Stimulated activated naive CD8-positive, alpha-beta T cell treated with anti-CD3 and anti-CD28 coated beads, Interleukin-15, amount 100 ng/mL, for 72 hours (primary cell): ENCODE measurements at regions not wholly inside any gene's neighbourhood (a gene's known extent, or its start where the extent isn't known, plus 50 kb on each side); places are given as distances from the start of the nearest gene placed in this dataset.
"Not testable (repeated sequence)": the region's sequence is repeated elsewhere in the genome, so short reads cannot be mapped to it uniquely, and the experiment has no call there.

Source experiments
- ATAC-seq: fragments of 150-1000 bp; cut with Tn5 transposase; 2 replicates; pipeline ENCODE4 v1.10.0; 2021; ENCODE audit warnings: mild to moderate bottlenecking, moderate library complexity
- DNase-seq, 2 donors: peaks; one replicate each; pipeline ENCODE4 v3.0.0; 2021 to 2022
- H3K27ac Mint-ChIP-seq, 2 donors: one replicate each; pipeline ENCODE4 v1.8.0; 2022; ENCODE audit warnings: mild to moderate bottlenecking in 2 of 2, mixed read lengths in 2 of 2, moderate library complexity in 2 of 2
- H3K27me3 Mint-ChIP-seq: one replicate; pipeline ENCODE4 v1.8.0; 2022; ENCODE audit warnings: mixed read lengths
- H3K4me1 Mint-ChIP-seq: one replicate; pipeline ENCODE4 v1.8.0; 2022; ENCODE audit warnings: mild to moderate bottlenecking, mixed read lengths
- H3K4me3 Mint-ChIP-seq, 2 donors: one replicate each; pipeline ENCODE4 v1.8.0; 2022; ENCODE audit warnings: mild to moderate bottlenecking in 2 of 2, mixed read lengths in 2 of 2, moderate library complexity in 1 of 2
- H3K9me3 Mint-ChIP-seq, 2 donors: one replicate each; pipeline ENCODE4 v1.8.0; 2022; ENCODE audit warnings: mixed read lengths in 2 of 2

GRCh38 chr4:1567519-1567807, 116.7 kb downstream of the FAM53A start:
- no peak overlapping the region for H3K4me3 Mint-ChIP-seq

GRCh38 chr4:1566838-1567518, 117.1 kb downstream of the FAM53A start:
- H3K27ac Mint-ChIP-seq = no peak overlapping the region
- no peak overlapping the region for H3K4me3 Mint-ChIP-seq
- no peak for DNase-seq
- H3K9me3 Mint-ChIP-seq = no peaks in the 10 kb centered on the region
- H3K4me1 Mint-ChIP-seq = peaks cover 6% of the 10 kb centered on the region
- H3K27me3 Mint-ChIP-seq = peaks cover 49% of the 10 kb centered on the region
- ATAC-seq = no peak

More at GRCh38 chr4:1567519-1567807, 116.7 kb downstream of the FAM53A start:
- H3K27ac Mint-ChIP-seq = no peak overlapping the region
- peaks cover 6% of the 10 kb centered on the region for H3K4me1 Mint-ChIP-seq
- no peaks in the 10 kb centered on the region for H3K9me3 Mint-ChIP-seq
- ATAC-seq = no peak
- DNase-seq = no peak
- peaks cover 49% of the 10 kb centered on the region for H3K27me3 Mint-ChIP-seq

- peaks cover 49% of the 10 kb centered on the region for H3K27me3 Mint-ChIP-seq
- H3K9me3 Mint-ChIP-seq, ATAC-seq, H3K27ac Mint-ChIP-seq, DNase-seq, H3K4me1 Mint-ChIP-seq: not testable (repeated sequence)
- peak overlapping the region; percentile 42 to 67 for H3K4me3 Mint-ChIP-seq
Measured at GRCh38 chr4:1566301-1566837, 117.7 kb downstream of the FAM53A start.

- ATAC-seq = peak; percentile 10
- Mint-ChIP-seq H3K4me1 (peaks cover 6% of the 10 kb centered on the region), H3K4me3 (peak overlapping the region; percentile 42 to 67), H3K27ac (no peak overlapping the region), H3K9me3 (no peaks in the 10 kb centered on the region), H3K27me3 (peaks cover 47% of the 10 kb centered on the region)
- DNase-seq = no peak
Measured at GRCh38 chr4:1565598-1566295, 118.4 kb downstream of the FAM53A start.

GRCh38 chr4:1564535-1565375, 119.4 kb downstream of the FAM53A start:
- no peak for ATAC-seq
- no peak overlapping the region for H3K4me3 Mint-ChIP-seq
- H3K27ac Mint-ChIP-seq = no peak overlapping the region
- no peaks in the 10 kb centered on the region for H3K9me3 Mint-ChIP-seq
- DNase-seq = no peak
- H3K4me1 Mint-ChIP-seq = peaks cover 6% of the 10 kb centered on the region
- H3K27me3 Mint-ChIP-seq = peaks cover 38% of the 10 kb centered on the region

- Mint-ChIP-seq H3K27ac (no peak overlapping the region), H3K27me3 (peaks cover 29% of the 10 kb centered on the region), H3K4me1 (peaks cover 6% of the 10 kb centered on the region), H3K4me3 (no peak overlapping the region), H3K9me3 (no peaks in the 10 kb centered on the region)
- DNase-seq (no peak), ATAC-seq (no peak)
Measured at GRCh38 chr4:1563768-1564485, 120.2 kb downstream of the FAM53A start.

- Mint-ChIP-seq H3K27me3 (peaks cover 32% of the 10 kb centered on the region), H3K27ac (no peak overlapping the region), H3K4me1 (peaks cover 6% of the 10 kb centered on the region), H3K4me3 (no peak overlapping the region), H3K9me3 (no peaks in the 10 kb centered on the region)
- ATAC-seq = no peak
- DNase-seq = no peak
Measured at GRCh38 chr4:1563241-1563640, 120.9 kb downstream of the FAM53A start.

GRCh38 chr4:1562771-1563170, 121.3 kb downstream of the FAM53A start:
- no peak overlapping the region for H3K4me3 Mint-ChIP-seq
- no peak for ATAC-seq
- DNase-seq = no peak
- peaks cover 33% of the 10 kb centered on the region for H3K27me3 Mint-ChIP-seq
- no peak overlapping the region for H3K27ac Mint-ChIP-seq
- H3K4me1 Mint-ChIP-seq = peaks cover 6% of the 10 kb centered on the region
- H3K9me3 Mint-ChIP-seq = no peaks in the 10 kb centered on the region

- Mint-ChIP-seq H3K9me3 (no peaks in the 10 kb centered on the region), H3K4me1 (peaks cover 6% of the 10 kb centered on the region), H3K4me3 (no peak overlapping the region), H3K27ac (no peak overlapping the region), H3K27me3 (peaks cover 33% of the 10 kb centered on the region)
- ATAC-seq (no peak), DNase-seq (no peak)
Measured at GRCh38 chr4:1562371-1562770, 121.7 kb downstream of the FAM53A start.

- H3K4me3 Mint-ChIP-seq = no peak overlapping the region
- DNase-seq (no peak), ATAC-seq (no peak)
- no peak overlapping the region for H3K27ac Mint-ChIP-seq
- H3K9me3 Mint-ChIP-seq = no peaks in the 10 kb centered on the region
- H3K27me3 Mint-ChIP-seq = peaks cover 38% of the 10 kb centered on the region
- H3K4me1 Mint-ChIP-seq = peaks cover 6% of the 10 kb centered on the region
Measured at GRCh38 chr4:1561286-1561990, 122.7 kb downstream of the FAM53A start.

GRCh38 chr4:1559896-1560650, 124.0 kb downstream of the FAM53A start:
- Mint-ChIP-seq H3K9me3 (no peaks in the 10 kb centered on the region), H3K27ac (no peak overlapping the region), H3K4me3 (no peak overlapping the region), H3K27me3 (peaks cover 37% of the 10 kb centered on the region), H3K4me1 (no peaks in the 10 kb centered on the region)
- no peak for ATAC-seq
- DNase-seq = no peak

GRCh38 chr4:1558205-1558604, 125.9 kb downstream of the FAM53A start:
- ATAC-seq (no peak), DNase-seq (no peak)
- Mint-ChIP-seq H3K9me3 (no peaks in the 10 kb centered on the region), H3K4me1 (no peaks in the 10 kb centered on the region), H3K27ac (no peak overlapping the region), H3K27me3 (peaks cover 38% of the 10 kb centered on the region), H3K4me3 (no peak overlapping the region)

- ATAC-seq = no peak
- Mint-ChIP-seq H3K27ac (no peak overlapping the region), H3K4me3 (no peak overlapping the region), H3K9me3 (no peaks in the 10 kb centered on the region), H3K27me3 (peaks cover 38% of the 10 kb centered on the region), H3K4me1 (no peaks in the 10 kb centered on the region)
- DNase-seq = no peak
Measured at GRCh38 chr4:1557221-1557597, 126.9 kb downstream of the FAM53A start.

GRCh38 chr4:1556541-1557220, 127.4 kb downstream of the FAM53A start:
- no peak overlapping the region for H3K27ac Mint-ChIP-seq
- no peak overlapping the region for H3K4me3 Mint-ChIP-seq
- H3K4me1 Mint-ChIP-seq = no peaks in the 10 kb centered on the region
- no peak for DNase-seq
- H3K9me3 Mint-ChIP-seq = no peaks in the 10 kb centered on the region
- peak; percentile 21 for ATAC-seq
- peaks cover 38% of the 10 kb centered on the region for H3K27me3 Mint-ChIP-seq
